AG10803 (cell line): ENCODE measurements at regions not wholly inside any gene's neighbourhood (a gene's known extent, or its start where the extent isn't known, plus 50 kb on each side); places are given as distances from the start of the nearest gene placed in this dataset.

Experiments used
- DNase-seq: peaks from one replicate; pipeline ENCODE4 v3.0.0; 2010; ENCODE audit warnings: low read depth
- H3K4me3 ChIP-seq: 2 replicates; pipeline ENCODE4 v1.5.1; 2011; ENCODE audit warnings: mild to moderate bottlenecking, low read length, control low read depth
- TF ChIP-seq, protein P1 (sequence below): conservative IDR thresholded peaks from 2 replicates; pipeline ENCODE4 v1.5.1; 2011; ENCODE audit warnings: mild to moderate bottlenecking, low read length, control low read depth, inconsistent platforms

DNA sequence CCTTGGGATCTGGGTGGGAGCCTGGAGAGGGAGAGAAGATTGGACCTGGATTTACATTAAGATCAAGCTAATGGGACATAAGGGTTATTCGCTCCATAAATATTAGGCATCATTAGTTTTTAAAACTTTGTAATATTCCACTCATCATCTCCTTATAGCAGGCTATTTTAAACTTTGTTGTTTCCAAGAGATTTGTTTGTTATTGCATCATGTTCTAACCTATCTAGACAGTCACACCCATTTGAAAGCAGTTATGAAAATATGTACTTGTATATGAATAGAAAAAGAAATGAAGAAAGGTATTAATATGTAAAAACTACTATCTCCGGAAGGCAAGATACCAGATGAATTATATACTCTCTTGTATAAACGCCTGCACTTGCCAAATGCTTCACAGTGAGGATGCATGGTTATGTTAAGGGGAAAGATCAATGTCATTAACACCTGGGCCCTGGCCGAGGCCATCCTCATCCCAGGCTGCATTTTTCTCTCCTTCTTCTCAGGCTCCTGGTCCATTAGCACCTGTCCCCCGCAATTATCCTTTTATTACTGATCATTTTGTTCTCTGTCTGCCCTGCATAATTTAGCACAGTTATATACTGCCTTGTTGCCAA is 468.2 kb downstream of the MATN1 start:
- H3K4me3 ChIP-seq: no peak overlapping the region
- TF ChIP-seq, protein P1, sequence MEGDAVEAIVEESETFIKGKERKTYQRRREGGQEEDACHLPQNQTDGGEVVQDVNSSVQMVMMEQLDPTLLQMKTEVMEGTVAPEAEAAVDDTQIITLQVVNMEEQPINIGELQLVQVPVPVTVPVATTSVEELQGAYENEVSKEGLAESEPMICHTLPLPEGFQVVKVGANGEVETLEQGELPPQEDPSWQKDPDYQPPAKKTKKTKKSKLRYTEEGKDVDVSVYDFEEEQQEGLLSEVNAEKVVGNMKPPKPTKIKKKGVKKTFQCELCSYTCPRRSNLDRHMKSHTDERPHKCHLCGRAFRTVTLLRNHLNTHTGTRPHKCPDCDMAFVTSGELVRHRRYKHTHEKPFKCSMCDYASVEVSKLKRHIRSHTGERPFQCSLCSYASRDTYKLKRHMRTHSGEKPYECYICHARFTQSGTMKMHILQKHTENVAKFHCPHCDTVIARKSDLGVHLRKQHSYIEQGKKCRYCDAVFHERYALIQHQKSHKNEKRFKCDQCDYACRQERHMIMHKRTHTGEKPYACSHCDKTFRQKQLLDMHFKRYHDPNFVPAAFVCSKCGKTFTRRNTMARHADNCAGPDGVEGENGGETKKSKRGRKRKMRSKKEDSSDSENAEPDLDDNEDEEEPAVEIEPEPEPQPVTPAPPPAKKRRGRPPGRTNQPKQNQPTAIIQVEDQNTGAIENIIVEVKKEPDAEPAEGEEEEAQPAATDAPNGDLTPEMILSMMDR: no peak
- no peak for DNase-seq

DNA sequence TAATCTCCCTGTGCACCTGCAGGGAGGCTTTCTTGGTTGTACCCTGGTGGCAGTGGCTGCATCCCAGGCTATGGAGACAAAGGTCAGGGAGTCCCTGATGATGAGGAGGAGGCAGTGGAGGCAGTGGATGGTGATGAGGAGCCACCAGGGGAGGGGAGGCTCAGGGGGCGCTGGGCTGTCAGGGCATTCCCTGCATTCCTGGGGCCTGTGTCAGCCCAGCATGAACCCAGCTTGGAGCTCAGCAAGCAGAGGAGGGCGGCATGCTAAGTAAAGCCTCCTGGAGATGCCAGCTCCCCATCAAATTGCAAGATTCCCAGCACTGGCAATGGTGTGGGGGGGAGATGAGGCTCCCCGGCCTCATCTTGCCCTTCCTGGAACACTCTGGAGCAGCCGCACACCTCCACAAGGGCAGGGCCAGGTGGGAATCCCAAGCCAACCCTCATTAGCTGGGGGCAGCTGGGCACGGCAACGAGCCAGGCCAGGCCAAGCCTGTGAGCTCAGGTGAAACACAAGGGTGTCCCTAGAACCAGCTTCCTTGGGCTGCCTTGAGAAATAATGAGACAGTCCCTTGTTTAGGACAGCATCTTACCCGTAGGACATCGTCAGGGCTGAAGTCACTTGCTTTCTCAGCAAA is 469.5 kb downstream of the MATN1 start:
- no peak for DNase-seq
- TF ChIP-seq, protein P1: no peak
- H3K4me3 ChIP-seq: no peak overlapping the region

DNA sequence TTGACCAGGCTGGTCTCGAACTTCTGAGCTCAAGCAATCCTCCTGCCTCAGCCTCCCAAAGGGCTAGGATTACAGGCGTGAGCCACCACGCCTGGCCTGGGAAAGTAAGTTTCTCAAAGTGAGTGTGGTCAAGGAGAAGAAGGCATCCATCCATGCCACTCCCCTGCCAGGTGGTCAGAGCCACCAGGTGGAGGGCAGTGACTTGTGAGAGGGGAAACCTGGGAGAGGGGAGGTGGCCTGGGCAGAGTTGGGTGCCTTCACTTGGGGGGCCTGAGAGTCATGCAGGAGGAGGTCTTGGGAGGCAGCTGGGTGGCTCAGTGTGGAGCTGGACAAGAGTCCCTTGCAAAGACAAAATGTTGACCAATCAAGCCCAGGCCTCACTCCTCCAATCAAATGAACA is 470.0 kb downstream of the MATN1 start:
- TF ChIP-seq, protein P1: no peak
- H3K4me3 ChIP-seq: no peak overlapping the region

DNA sequence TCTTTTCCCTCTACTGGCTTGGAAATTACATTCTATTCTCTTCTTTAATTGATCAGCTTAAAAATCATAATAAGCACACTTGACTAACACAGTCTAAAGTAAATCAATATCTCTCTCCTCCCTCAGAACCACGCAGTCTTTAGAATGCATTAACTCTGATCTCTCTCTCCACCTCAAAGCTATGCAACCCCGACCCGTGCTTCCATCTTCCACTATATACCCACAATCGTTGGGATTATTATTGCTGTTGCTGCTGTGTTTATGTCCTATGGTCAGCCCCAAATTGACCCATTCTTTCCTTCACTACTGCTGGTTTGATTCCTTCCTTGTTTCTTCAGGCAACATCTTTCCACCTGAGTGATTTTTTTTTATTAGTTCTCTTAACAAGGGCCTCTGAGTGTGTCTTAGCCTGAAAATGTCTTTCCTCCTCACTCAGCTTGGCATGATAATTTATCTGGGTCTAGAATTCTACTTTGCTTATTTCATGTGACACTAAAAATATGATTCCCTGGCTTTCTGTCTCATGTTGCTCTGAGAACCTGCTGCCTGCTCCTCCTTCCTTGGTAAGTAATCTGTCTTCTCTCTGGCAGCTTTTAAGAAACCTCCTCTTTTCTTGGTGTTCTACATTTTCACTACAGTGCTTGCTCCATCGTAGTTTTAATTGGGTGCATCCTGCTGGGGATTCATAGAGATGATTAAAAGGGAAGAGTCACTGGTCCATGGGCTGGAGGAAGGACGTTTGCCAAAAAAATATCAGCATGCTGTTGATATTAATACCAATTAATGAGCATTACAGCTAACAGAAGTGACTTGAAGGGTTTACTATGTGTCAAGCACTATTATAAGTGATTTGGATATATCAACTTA is 472.2 kb downstream of the MATN1 start:
- TF ChIP-seq, protein P1: no peak
- H3K4me3 ChIP-seq: no peak overlapping the region
- DNase-seq: no peak

More for the DNA sequence above, 470.0 kb downstream of the MATN1 start:
- DNase-seq: no peak

DNA sequence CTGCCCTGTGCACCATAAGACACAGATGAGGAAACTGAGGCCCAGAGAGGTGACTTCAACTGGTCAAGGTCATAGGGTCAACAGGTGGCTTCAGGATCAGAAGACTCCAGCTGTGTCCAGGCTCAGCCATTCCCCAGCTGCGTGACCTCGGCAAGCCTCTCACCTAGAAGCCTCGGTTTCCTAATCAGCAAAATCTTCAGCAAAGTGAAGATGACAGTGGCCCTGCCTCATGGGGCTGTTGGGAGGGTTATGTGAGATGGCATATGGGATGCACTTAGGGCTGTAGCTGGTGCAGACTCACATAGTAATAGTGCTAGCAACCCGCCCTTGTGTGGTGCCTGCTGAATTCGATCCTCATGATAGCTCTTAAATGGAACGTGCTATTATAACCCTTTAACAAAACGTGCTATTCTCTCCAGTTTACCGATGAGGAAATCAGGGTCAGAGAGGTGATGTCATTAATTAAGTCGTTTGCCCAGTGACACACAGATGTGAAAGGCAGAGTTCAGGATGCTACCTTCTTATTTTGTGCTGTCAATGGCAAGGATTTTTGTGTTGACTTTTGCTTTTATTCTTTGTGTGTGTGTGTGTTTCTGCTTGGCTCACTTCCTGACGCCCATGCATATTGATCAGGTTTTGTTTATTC is 472.9 kb downstream of the MATN1 start:
- H3K4me3 ChIP-seq: no peak overlapping the region
- no peak for DNase-seq
- TF ChIP-seq, protein P1: no peak

DNA sequence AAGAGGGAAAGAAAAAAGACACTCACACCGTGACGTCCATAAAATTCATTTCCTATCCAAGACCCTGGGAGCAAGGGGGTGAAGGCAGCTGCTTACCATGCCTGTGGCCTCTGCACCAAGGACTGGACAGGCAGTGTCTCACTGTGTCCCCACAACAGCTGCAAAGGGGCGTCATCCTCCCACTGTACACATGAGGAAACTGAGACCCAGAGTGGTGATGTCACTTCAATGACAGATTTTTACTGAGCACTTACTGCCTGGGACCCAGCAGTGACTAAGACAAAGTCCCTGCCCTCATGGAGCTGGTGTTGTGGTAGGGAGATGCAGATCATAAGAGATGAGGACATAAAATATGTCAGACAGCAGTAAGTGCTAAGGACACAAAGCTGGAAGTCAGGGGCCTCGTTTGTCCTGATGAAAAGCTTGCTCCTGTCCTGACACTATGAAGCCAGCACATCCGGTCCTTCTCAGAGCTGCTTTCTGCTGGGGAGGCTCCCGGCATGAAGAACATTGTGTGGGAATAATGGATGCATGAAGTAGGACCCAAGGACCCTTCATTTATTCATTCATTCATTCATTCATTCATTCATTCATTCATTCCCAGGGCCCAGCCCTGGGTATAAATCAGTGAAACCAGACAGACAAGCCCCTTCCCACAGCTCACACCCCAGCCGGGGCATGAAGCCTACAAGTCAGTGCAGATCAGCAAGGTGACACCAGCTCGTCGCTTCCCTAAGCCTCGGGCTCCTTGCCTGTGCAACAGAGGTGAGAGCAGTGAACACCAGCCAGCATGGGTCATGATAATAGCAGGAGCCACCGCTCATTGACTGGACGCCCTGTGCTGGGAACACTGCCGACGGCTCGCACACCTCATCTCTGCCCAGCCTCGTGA is 473.7 kb downstream of the MATN1 start:
- TF ChIP-seq, protein P1: no peak
- DNase-seq: no peak
- no peak overlapping the region for H3K4me3 ChIP-seq
